ENCODE measurements at regions not wholly inside any gene's neighbourhood (a gene's known extent, or its start where the extent isn't known, plus 50 kb on each side); places are given as distances from the start of the nearest gene placed in this dataset.

- H3K4me3 Mint-ChIP-seq (ENCODE audit: unreplicated experiment): no peak overlapping the region
- no peak overlapping the region for H3K27ac Mint-ChIP-seq (ENCODE audit: unreplicated experiment)
- H3K27me3 Mint-ChIP-seq (ENCODE audit: unreplicated experiment): peaks cover 2% of the 10 kb centered on the region
- H3K36me3 Mint-ChIP-seq (ENCODE audit: unreplicated experiment): peaks cover 15% of the 10 kb centered on the region
- TF ChIP-seq, protein P1, sequence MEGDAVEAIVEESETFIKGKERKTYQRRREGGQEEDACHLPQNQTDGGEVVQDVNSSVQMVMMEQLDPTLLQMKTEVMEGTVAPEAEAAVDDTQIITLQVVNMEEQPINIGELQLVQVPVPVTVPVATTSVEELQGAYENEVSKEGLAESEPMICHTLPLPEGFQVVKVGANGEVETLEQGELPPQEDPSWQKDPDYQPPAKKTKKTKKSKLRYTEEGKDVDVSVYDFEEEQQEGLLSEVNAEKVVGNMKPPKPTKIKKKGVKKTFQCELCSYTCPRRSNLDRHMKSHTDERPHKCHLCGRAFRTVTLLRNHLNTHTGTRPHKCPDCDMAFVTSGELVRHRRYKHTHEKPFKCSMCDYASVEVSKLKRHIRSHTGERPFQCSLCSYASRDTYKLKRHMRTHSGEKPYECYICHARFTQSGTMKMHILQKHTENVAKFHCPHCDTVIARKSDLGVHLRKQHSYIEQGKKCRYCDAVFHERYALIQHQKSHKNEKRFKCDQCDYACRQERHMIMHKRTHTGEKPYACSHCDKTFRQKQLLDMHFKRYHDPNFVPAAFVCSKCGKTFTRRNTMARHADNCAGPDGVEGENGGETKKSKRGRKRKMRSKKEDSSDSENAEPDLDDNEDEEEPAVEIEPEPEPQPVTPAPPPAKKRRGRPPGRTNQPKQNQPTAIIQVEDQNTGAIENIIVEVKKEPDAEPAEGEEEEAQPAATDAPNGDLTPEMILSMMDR (IDR thresholded peaks at IDR 0.05; ENCODE audit: partially characterized antibody, unreplicated experiment): no peak
- no peaks in the 10 kb centered on the region for H3K9me3 Mint-ChIP-seq (ENCODE audit: unreplicated experiment)
- DNase-seq: no peak
- H3K4me1 Mint-ChIP-seq (ENCODE audit: low read depth, unreplicated experiment): no peaks in the 10 kb centered on the region
These were observed 91.5 kb upstream of the COX10 start for GRCh38 chr17:13977837-13978236.

DNA sequence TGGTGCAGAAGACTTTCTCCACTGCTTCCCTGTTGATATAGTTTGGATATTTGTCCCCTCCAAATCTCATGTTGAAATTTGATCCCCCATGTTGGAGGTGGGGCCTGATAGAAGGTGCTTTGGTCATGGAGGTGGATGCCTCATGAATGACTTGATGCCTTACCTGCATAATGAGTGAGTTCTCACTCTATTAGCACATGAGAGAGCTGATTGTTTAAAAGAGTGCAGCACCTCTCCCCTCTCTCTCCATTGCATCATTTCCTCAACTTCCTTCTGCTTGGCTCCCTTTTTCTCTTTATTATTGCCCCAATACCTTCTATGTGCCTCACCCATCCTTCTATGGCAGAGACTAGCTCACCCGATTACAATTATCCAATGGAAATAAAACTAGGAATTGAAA, 90.8 kb upstream of the COX10 start:
- TF ChIP-seq, protein P1 (IDR thresholded peaks at IDR 0.05; ENCODE audit: partially characterized antibody, unreplicated experiment): no peak
- no peaks in the 10 kb centered on the region for H3K4me1 Mint-ChIP-seq (ENCODE audit: low read depth, unreplicated experiment)
- no peak overlapping the region for H3K27ac Mint-ChIP-seq (ENCODE audit: unreplicated experiment)
- H3K27me3 Mint-ChIP-seq (ENCODE audit: unreplicated experiment): peaks cover 2% of the 10 kb centered on the region
- H3K36me3 Mint-ChIP-seq (ENCODE audit: unreplicated experiment): peaks cover 15% of the 10 kb centered on the region
- no peaks in the 10 kb centered on the region for H3K9me3 Mint-ChIP-seq (ENCODE audit: unreplicated experiment)
- no peak overlapping the region for H3K4me3 Mint-ChIP-seq (ENCODE audit: unreplicated experiment)
- no peak for DNase-seq

- no peak for DNase-seq
- TF ChIP-seq, protein P1 (IDR thresholded peaks at IDR 0.05; ENCODE audit: partially characterized antibody, unreplicated experiment): no peak
- Mint-ChIP-seq H3K27me3 (ENCODE audit: unreplicated experiment) (peaks cover 2% of the 10 kb centered on the region), H3K4me3 (ENCODE audit: unreplicated experiment) (no peak overlapping the region), H3K36me3 (ENCODE audit: unreplicated experiment) (peaks cover 9% of the 10 kb centered on the region), H3K27ac (ENCODE audit: unreplicated experiment) (no peak overlapping the region), H3K4me1 (ENCODE audit: low read depth, unreplicated experiment) (no peaks in the 10 kb centered on the region), H3K9me3 (ENCODE audit: unreplicated experiment) (no peaks in the 10 kb centered on the region)
These were observed 87.4 kb upstream of the COX10 start for GRCh38 chr17:13981881-13982280.

DNA sequence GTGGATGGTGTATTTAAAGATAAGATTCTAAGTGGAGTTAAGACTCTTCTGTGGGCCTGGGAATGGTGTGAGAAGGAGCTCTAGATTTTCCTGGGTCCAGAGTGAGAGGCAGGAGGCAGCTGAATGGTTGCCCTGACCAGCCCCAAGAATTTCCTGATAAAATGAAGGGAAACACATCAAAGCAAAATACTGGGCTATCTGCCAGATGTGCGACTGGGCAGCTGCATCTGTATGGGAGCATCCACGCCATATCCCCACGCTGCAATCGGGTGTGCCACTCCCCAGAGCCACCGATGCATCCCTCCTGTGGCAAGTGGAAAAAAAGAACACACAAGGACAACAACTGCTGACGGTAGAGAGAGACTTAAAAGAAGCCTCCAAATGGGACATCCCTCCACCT, 84.3 kb upstream of the COX10 start:
- peaks cover 8% of the 10 kb centered on the region for H3K36me3 Mint-ChIP-seq (ENCODE audit: unreplicated experiment)
- peaks cover 3% of the 10 kb centered on the region for H3K4me1 Mint-ChIP-seq (ENCODE audit: low read depth, unreplicated experiment)
- H3K4me3 Mint-ChIP-seq (ENCODE audit: unreplicated experiment): no peak overlapping the region
- H3K9me3 Mint-ChIP-seq (ENCODE audit: unreplicated experiment): no peaks in the 10 kb centered on the region
- H3K27ac Mint-ChIP-seq (ENCODE audit: unreplicated experiment): no peak overlapping the region
- H3K27me3 Mint-ChIP-seq (ENCODE audit: unreplicated experiment): peaks cover 2% of the 10 kb centered on the region
- TF ChIP-seq, protein P1 (IDR thresholded peaks at IDR 0.05; ENCODE audit: partially characterized antibody, unreplicated experiment): no peak
- no peak for DNase-seq

DNA sequence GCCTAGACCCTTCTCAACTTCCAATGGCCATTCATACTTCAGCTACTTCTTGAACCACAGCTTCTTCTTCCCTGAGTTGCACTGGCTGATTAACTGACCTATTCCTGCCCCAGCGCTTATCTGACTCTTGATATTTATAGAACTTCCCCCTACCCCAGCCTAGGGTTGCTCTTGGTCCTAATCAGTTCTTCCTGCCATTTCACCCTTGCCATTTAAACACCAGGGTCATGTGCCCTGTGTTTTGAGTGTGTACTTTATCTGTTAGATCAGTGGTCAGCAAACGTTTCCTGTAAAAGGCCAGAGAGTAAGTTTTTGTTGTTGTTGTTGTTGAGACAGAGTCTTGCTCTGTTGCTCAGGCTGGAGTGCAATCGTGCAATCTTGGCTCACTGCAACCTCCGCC, 82.4 kb upstream of the COX10 start:
- no peak overlapping the region for H3K4me3 Mint-ChIP-seq (ENCODE audit: unreplicated experiment)
- peaks cover 4% of the 10 kb centered on the region for H3K36me3 Mint-ChIP-seq (ENCODE audit: unreplicated experiment)
- H3K27me3 Mint-ChIP-seq (ENCODE audit: unreplicated experiment): peaks cover 2% of the 10 kb centered on the region
- no peaks in the 10 kb centered on the region for H3K9me3 Mint-ChIP-seq (ENCODE audit: unreplicated experiment)
- H3K4me1 Mint-ChIP-seq (ENCODE audit: low read depth, unreplicated experiment): peaks cover 3% of the 10 kb centered on the region
- no peak overlapping the region for H3K27ac Mint-ChIP-seq (ENCODE audit: unreplicated experiment)
- no peak for DNase-seq
- TF ChIP-seq, protein P1 (IDR thresholded peaks at IDR 0.05; ENCODE audit: partially characterized antibody, unreplicated experiment): no peak
